ENCODE measurements at regions not wholly inside any gene's neighbourhood (a gene's known extent, or its start where the extent isn't known, plus 50 kb on each side); places are given as distances from the start of the nearest gene placed in this dataset.

- TF ChIP-seq RAD21 (IDR thresholded peaks at IDR 0.05; ENCODE audit: low read depth) (no peak), REST (IDR thresholded peaks at IDR 0.05; ENCODE audit: low read depth) (no peak)
Measured at GRCh38 chr10:33715303-33715975, 381.0 kb upstream of the NRP1 start.
